ENCODE measurements at regions not wholly inside any gene's neighbourhood (a gene's known extent, or its start where the extent isn't known, plus 50 kb on each side); places are given as distances from the start of the nearest gene placed in this dataset.

DNA sequence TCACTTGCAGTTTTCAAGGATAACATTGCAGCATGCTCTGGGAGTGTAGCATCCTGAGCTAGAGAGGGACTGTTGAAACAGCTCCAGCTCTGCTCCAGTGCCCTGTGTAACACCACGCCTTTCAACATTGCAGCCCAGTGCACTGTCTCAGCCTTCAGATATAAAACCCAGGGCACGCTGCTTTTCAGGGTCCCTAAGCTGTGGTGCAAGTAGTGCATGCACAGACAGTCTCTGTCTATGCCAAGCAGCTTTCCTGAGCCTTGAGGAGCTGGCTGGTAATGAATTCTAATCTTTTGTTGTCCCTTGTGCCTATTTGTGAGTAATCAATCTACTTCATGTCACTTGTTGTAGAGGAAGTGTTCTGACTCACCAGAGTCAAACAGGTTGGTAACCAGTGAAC is 897.0 kb downstream of the ARAP2 start:
- Histone ChIP-seq H3K9me3 (no peaks in the 10 kb centered on the region), H3K27ac (no peak overlapping the region), H3K36me3 (no peaks in the 10 kb centered on the region), H3K27me3 (no peaks in the 10 kb centered on the region), H3K4me1 (no peaks in the 10 kb centered on the region), H3K4me3 (no peak overlapping the region)
- intact Hi-C loops (cut with DNase I) = no loop called here
- TF ChIP-seq, protein P1, sequence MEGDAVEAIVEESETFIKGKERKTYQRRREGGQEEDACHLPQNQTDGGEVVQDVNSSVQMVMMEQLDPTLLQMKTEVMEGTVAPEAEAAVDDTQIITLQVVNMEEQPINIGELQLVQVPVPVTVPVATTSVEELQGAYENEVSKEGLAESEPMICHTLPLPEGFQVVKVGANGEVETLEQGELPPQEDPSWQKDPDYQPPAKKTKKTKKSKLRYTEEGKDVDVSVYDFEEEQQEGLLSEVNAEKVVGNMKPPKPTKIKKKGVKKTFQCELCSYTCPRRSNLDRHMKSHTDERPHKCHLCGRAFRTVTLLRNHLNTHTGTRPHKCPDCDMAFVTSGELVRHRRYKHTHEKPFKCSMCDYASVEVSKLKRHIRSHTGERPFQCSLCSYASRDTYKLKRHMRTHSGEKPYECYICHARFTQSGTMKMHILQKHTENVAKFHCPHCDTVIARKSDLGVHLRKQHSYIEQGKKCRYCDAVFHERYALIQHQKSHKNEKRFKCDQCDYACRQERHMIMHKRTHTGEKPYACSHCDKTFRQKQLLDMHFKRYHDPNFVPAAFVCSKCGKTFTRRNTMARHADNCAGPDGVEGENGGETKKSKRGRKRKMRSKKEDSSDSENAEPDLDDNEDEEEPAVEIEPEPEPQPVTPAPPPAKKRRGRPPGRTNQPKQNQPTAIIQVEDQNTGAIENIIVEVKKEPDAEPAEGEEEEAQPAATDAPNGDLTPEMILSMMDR (IDR thresholded peaks at IDR 0.05) = no peak
- ATAC-seq (no peak), DNase-seq (no peak)

DNA sequence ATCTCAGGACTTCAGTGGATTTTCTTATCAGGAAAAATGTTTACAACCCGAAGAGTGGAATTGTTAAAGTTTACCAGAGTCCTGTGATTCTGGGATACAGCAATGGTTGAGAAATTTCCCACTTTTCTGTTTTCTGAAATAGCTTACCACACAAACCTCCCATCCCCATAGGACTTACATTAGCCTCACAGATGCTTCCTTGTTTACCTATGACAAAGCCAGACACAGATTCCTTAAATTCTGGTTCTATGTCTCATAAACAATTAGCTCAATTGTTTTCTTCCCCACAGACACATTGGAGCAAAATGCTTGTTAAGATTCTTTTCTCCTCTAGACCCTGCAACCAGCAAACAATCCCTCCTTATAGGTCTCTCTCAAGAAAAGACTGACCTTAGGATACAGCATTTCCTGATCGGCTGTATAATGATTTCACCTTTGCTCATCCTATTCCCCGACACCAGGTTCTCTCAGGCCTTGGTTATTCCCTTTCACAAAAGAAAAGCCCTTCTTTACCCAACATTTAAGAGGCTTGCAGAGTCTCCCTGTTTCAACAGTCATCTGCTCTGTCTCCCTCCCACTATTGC is 886.2 kb downstream of the ARAP2 start:
- no peaks in the 10 kb centered on the region for H3K9me3 ChIP-seq
- H3K27ac ChIP-seq = no peak overlapping the region
- no peaks in the 10 kb centered on the region for H3K4me1 ChIP-seq
- TF ChIP-seq, protein P1 (IDR thresholded peaks at IDR 0.05) = no peak
- intact Hi-C loops (cut with DNase I) = no loop called here
- no peak overlapping the region for H3K4me3 ChIP-seq
- H3K36me3 ChIP-seq = no peaks in the 10 kb centered on the region
- H3K27me3 ChIP-seq = no peaks in the 10 kb centered on the region
- ATAC-seq = no peak
- no peak for DNase-seq

DNA sequence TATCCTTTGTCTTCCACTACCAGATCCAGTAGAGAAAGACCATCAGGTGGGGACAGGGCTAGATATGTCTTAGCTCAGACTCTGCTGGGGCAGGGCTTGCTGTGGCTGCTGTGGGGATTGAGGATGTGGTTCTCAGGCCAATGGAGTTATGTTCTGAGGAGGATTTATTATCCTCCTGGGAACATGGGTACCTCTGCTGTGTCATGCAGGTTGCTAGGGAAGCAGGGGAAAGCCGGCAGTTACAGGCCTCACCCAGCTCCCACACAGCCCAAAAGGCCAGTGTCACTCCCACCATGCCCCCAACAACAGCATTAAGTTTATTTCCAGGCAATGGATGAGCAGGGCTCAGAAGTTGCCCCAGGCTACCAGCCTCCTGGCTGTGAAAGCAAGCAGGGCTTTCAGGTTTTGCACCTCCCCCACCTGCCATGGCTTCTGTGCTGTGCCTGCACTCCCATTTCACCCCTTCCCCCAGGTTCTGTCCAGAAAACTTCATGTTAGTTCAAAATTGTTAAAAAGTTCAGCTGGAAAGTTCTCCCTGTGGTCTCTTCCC is 879.9 kb downstream of the ARAP2 start:
- ATAC-seq (no peak), DNase-seq (no peak)
- no peaks in the 10 kb centered on the region for H3K27me3 ChIP-seq
- no peak overlapping the region for H3K4me3 ChIP-seq
- intact Hi-C loops (cut with DNase I) = no loop called here
- H3K4me1 ChIP-seq = no peaks in the 10 kb centered on the region
- H3K36me3 ChIP-seq = no peaks in the 10 kb centered on the region
- H3K9me3 ChIP-seq = no peaks in the 10 kb centered on the region
- TF ChIP-seq, protein P1 (IDR thresholded peaks at IDR 0.05) = no peak
- H3K27ac ChIP-seq = no peak overlapping the region

DNA sequence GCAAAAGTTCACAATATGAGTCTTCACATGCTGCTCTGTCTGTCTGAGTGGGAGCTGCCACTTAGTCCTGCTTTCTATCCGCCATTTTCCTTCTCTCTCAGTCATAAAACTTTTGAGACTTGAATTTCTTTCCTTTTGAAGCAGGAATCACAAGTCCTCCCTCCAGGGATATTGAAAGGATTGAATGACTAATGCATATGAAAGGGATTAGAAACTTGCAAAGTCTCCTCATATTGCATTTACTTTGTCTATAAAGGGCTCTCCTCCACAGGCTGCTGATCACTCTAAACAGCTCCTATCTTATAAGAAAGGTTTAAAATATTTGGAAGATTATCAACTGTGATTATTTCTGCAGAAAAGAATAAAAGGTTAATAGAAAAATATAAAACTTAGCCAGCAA is 879.1 kb downstream of the ARAP2 start:
- H3K4me3 ChIP-seq = no peak overlapping the region
- TF ChIP-seq, protein P1 (IDR thresholded peaks at IDR 0.05) = no peak
- no peaks in the 10 kb centered on the region for H3K9me3 ChIP-seq
- H3K36me3 ChIP-seq = no peaks in the 10 kb centered on the region
- intact Hi-C loops (cut with DNase I) = no loop called here
- no peaks in the 10 kb centered on the region for H3K27me3 ChIP-seq
- no peak overlapping the region for H3K27ac ChIP-seq
- ATAC-seq = no peak
- DNase-seq = no peak
- no peaks in the 10 kb centered on the region for H3K4me1 ChIP-seq

DNA sequence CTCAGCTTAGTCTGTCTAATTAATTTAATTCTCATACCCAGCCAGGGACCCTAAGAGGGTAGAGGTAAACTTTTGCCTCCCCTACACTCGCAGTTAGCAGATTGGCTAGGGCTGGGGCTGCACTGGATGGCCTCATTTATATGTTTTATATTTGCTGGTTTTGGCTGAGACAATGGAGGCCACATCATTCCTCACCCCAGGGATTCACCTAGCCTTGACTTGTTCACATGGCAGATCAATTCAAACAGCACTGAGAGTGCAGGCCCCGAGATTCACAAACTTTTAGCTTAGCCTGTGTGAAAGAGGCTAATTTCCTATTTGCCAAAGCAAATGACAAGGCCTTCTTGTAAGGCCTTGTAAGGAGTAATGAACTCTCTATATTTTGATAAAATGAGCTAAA is 844.4 kb downstream of the ARAP2 start:
- no peak overlapping the region for H3K27ac ChIP-seq
- TF ChIP-seq, protein P1 (IDR thresholded peaks at IDR 0.05) = no peak
- H3K9me3 ChIP-seq = no peaks in the 10 kb centered on the region
- intact Hi-C loops (cut with DNase I) = no loop called here
- no peaks in the 10 kb centered on the region for H3K36me3 ChIP-seq
- DNase-seq (no peak), ATAC-seq (no peak)
- no peaks in the 10 kb centered on the region for H3K27me3 ChIP-seq
- no peaks in the 10 kb centered on the region for H3K4me1 ChIP-seq
- no peak overlapping the region for H3K4me3 ChIP-seq

DNA sequence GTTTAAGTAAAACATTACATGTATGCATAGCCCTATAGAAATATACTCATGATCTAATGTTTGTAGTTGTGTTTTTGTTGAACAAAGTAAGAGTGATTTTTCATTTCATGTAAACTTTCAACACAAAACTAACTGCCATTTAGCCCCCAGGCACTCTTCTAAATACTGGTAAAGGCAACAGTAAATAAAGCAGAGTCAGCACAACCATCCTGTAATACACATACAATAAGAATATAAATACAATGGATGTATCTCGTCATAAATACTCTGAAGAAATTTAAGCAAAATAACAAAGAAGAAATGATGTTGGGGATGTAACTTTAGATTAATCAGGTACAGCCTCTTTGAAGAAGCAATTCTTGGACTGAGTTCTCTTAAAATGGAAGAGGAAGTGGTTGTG is 821.2 kb downstream of the ARAP2 start:
- Histone ChIP-seq H3K4me1 (no peaks in the 10 kb centered on the region), H3K9me3 (no peaks in the 10 kb centered on the region), H3K27ac (no peak overlapping the region), H3K27me3 (no peaks in the 10 kb centered on the region), H3K4me3 (no peak overlapping the region), H3K36me3 (no peaks in the 10 kb centered on the region)
- TF ChIP-seq, protein P1 (IDR thresholded peaks at IDR 0.05) = no peak
- DNase-seq (no peak), ATAC-seq (no peak)
- intact Hi-C loops (cut with DNase I) = no loop called here
